Nephron progenitor cell (in vitro differentiated cells): ENCODE measurements at regions not wholly inside any gene's neighbourhood (a gene's known extent, or its start where the extent isn't known, plus 50 kb on each side); places are given as distances from the start of the nearest gene placed in this dataset.
A peak's percentile ranks its signal among the peaks of the same experiment; 100 is the strongest.

ENCODE experiments used
- DNase-seq: peaks from one replicate; pipeline ENCODE4 v3.0.0; 2021
- H3K27ac Mint-ChIP-seq: 2 replicates; pipeline ENCODE4 v1.8.0; 2021; ENCODE audit warnings: mild to moderate bottlenecking, moderate library complexity, mixed read lengths
- H3K27me3 Mint-ChIP-seq: 2 replicates; pipeline ENCODE4 v1.8.0; 2021; ENCODE audit warnings: mild to moderate bottlenecking, low read depth, mixed read lengths; ENCODE audit not compliant: poor library complexity
- H3K36me3 Mint-ChIP-seq: 2 replicates; pipeline ENCODE4 v1.8.0; 2021; ENCODE audit warnings: low read depth, mixed read lengths
- H3K4me1 Mint-ChIP-seq: 2 replicates; pipeline ENCODE4 v1.8.0; 2021; ENCODE audit warnings: mixed read lengths
- H3K4me3 Mint-ChIP-seq: 2 replicates; pipeline ENCODE4 v1.8.0; 2021; ENCODE audit warnings: mild to moderate bottlenecking, moderate library complexity, mixed read lengths
- H3K9me3 Mint-ChIP-seq: 2 replicates; pipeline ENCODE4 v1.8.0; 2021; ENCODE audit warnings: mild to moderate bottlenecking, moderate library complexity, mixed read lengths
- TF ChIP-seq, protein P1 (sequence below): fragments of 200-600 bp; sonication (generic); IDR thresholded peaks from 2 replicates; pipeline ENCODE4 v1.5.0; 2021; ENCODE audit warnings: antibody characterized with exemption

DNA sequence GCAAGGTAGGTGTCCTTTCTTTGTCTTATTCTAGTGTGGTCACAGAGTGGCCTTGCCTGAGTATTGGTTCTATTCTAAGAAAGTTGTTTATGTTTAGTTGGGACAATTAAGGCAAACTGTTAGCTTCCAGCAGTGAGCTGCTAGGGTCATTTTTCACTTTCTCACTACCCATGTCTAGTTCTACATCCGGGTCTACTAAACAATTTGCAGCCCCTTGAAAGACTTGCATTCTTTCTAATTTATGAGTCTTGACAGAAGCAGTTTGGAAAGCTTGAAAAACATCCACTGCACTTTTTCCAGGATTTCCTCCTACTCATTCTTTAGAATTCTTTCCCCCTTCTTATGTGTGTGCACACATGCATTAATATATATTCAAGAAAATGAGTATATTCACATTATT lies 892.2 kb upstream of the ACO1 start:
- H3K9me3 Mint-ChIP-seq: peaks cover 16% of the 10 kb centered on the region
- H3K27me3 Mint-ChIP-seq: no peaks in the 10 kb centered on the region
- peaks cover 17% of the 10 kb centered on the region for H3K36me3 Mint-ChIP-seq
- peak overlapping the region; percentile 78 for H3K27ac Mint-ChIP-seq
- DNase-seq: peak; percentile 3
- H3K4me3 Mint-ChIP-seq: peak overlapping the region; percentile 28
- H3K4me1 Mint-ChIP-seq: peaks cover 34% of the 10 kb centered on the region
- TF ChIP-seq, protein P1, sequence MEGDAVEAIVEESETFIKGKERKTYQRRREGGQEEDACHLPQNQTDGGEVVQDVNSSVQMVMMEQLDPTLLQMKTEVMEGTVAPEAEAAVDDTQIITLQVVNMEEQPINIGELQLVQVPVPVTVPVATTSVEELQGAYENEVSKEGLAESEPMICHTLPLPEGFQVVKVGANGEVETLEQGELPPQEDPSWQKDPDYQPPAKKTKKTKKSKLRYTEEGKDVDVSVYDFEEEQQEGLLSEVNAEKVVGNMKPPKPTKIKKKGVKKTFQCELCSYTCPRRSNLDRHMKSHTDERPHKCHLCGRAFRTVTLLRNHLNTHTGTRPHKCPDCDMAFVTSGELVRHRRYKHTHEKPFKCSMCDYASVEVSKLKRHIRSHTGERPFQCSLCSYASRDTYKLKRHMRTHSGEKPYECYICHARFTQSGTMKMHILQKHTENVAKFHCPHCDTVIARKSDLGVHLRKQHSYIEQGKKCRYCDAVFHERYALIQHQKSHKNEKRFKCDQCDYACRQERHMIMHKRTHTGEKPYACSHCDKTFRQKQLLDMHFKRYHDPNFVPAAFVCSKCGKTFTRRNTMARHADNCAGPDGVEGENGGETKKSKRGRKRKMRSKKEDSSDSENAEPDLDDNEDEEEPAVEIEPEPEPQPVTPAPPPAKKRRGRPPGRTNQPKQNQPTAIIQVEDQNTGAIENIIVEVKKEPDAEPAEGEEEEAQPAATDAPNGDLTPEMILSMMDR: no peak

DNA sequence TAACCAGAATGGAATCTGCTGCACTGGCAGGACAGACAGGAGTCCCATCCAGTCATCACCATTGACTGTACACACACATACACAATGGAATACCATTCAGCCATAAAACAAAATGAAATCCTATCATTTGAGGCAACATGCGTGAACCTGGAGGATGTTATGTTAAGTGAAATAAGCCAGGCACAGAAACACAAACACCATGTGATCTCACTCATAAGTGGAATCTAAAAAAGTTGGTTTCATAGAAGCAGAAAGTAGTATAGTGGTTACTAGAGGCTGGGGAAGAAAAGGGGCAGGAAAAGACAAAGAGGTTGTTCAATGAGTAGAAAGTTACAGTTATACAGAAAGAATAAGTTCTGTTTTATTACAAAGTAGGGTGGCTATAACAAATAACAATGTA lies 884.0 kb upstream of the ACO1 start:
- Mint-ChIP-seq H3K27me3 (no peaks in the 10 kb centered on the region), H3K9me3 (peaks cover 22% of the 10 kb centered on the region), H3K27ac (no peak overlapping the region), H3K36me3 (peaks cover 22% of the 10 kb centered on the region), H3K4me1 (no peaks in the 10 kb centered on the region), H3K4me3 (no peak overlapping the region)
- no peak for DNase-seq
- TF ChIP-seq, protein P1: no peak

DNA sequence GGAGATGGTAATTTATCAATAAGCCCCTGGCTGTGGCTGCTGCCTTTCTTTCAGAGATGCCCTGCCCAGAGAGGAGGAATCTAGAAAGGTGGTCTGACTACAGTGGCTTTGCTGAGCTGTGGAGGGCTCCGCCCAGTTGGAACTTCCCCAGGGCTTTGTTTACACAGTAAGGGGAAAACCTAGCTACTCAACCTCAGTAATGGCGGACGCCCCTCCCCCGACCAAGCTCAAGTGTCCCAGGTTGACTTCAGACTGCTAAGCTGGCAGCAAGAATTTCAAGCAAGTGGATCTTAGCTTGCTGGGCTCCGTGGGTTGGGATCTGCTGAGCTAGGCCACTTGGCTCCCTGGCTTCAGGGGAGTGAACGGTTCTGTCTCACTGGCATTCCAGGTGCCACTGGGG lies 865.4 kb upstream of the ACO1 start:
- peaks cover 6% of the 10 kb centered on the region for H3K4me1 Mint-ChIP-seq
- no peak overlapping the region for H3K4me3 Mint-ChIP-seq
- TF ChIP-seq, protein P1: no peak
- peak; percentile 45 for DNase-seq
- H3K27ac Mint-ChIP-seq: no peak overlapping the region
- H3K27me3 Mint-ChIP-seq: peaks cover 3% of the 10 kb centered on the region
- H3K36me3 Mint-ChIP-seq: no peaks in the 10 kb centered on the region
- H3K9me3 Mint-ChIP-seq: peaks cover 41% of the 10 kb centered on the region

DNA sequence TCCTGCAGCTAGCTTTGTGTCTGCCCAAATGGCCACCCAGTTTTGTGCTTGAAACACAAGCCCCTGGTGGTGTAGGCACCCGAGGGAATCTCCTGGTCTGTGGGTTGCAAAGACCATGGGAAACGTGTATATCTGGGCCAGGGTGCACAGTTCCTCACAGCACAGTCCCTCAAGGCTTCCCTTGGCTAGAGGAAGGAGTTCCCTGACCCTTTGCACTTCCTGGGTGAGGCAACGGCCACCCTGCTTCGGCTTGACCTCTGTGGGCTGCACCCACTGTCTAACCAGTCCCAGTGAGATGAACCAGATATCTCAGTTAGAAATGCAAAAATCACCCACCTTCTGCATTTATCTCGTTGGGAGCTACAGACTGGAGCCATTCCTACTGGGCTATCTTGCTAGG lies 865.0 kb upstream of the ACO1 start:
- no peak overlapping the region for H3K27ac Mint-ChIP-seq
- TF ChIP-seq, protein P1: no peak
- peaks cover 3% of the 10 kb centered on the region for H3K27me3 Mint-ChIP-seq
- no peak for DNase-seq
- no peaks in the 10 kb centered on the region for H3K36me3 Mint-ChIP-seq
- H3K9me3 Mint-ChIP-seq: peaks cover 37% of the 10 kb centered on the region
- no peak overlapping the region for H3K4me3 Mint-ChIP-seq
- H3K4me1 Mint-ChIP-seq: peaks cover 6% of the 10 kb centered on the region

DNA sequence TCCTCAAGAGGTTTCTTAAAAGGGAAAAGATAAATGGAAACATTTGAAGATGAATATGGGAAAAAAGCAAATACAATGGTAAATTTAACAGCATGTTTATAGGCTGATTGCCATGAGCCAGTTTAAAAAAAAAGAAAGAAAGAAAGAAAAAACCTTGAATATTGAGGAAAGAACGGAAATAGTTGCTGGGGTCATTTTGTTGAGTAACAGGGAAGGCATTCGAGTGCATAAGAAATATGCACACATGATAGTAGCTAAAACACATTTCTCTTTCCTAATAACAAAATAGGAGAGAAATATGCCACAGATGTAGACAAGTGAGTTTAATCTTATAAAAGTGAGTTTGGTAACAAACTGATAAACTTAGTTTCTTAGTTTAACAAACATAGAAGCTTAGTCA lies 864.6 kb upstream of the ACO1 start:
- Mint-ChIP-seq H3K9me3 (peaks cover 33% of the 10 kb centered on the region), H3K27me3 (peaks cover 3% of the 10 kb centered on the region), H3K36me3 (no peaks in the 10 kb centered on the region), H3K27ac (no peak overlapping the region), H3K4me1 (peaks cover 6% of the 10 kb centered on the region), H3K4me3 (no peak overlapping the region)
- TF ChIP-seq, protein P1: no peak
- no peak for DNase-seq

DNA sequence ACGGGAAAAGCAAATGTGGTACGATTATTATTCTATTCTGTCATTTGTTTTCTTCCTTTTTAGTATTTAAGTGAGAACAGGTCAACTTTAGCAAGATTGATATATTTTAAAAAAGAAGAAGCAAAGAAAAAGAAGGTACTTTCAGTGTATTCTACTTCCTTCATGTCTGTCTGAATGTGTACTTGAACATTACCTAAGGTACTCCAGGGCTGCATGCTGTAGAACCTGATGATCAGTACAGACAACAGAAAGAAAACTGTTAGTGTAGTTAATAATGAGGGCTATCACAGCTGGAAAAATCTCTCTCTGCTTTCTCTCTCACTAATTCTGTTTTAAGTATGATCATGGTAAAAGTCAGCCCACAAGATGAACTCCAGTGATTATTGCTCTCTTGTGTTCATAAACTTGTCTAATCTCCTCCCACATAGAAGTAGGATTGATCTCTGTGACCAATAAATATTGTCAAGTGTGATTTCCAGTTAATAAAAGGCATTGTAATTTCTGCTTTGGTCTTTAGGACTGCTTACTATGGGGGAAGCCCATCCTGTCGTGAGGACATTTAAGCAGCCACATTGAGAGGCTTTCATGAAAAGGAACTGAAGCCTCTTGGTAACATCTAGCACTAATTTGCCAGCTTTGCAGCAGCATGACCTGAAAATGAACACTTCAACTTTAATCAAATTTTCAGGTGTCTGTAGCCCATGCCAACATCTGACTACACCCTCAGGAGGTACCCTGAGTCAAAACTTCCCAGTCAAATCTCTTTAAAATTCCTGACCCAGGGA lies 864.0 kb upstream of the ACO1 start:
- DNase-seq: no peak
- Mint-ChIP-seq H3K36me3 (no peaks in the 10 kb centered on the region), H3K27me3 (peaks cover 3% of the 10 kb centered on the region), H3K4me1 (peaks cover 6% of the 10 kb centered on the region), H3K4me3 (no peak overlapping the region), H3K27ac (no peak overlapping the region), H3K9me3 (peaks cover 32% of the 10 kb centered on the region)
- TF ChIP-seq, protein P1: no peak
